Neural cell (in vitro differentiated cells): ENCODE measurements at regions not wholly inside any gene's neighbourhood (a gene's known extent, or its start where the extent isn't known, plus 50 kb on each side); places are given as distances from the start of the nearest gene placed in this dataset.

Experiments
- CTCF ChIP-seq: fragments of 450-650 bp; IDR thresholded peaks from 2 replicates; pipeline ENCODE4 v1.5.1; 2014; ENCODE audit warnings: antibody characterized with exemption, mild to moderate bottlenecking, moderate library complexity; ENCODE audit not compliant: poor library complexity, severe bottlenecking
- EP300 ChIP-seq: fragments of 450-650 bp; conservative IDR thresholded peaks from 2 replicates; pipeline ENCODE4 v1.6.1; 2014; ENCODE audit warnings: antibody characterized with exemption, mild to moderate bottlenecking, moderate library complexity; ENCODE audit not compliant: poor library complexity, severe bottlenecking
- EZH2 ChIP-seq: fragments of 200-600, 300-800 bp; shearing (Covaris generic), sonication (generic); IDR thresholded peaks from 2 replicates; pipeline ENCODE4 v1.6.1; 2014; ENCODE audit warnings: antibody characterized with exemption, low read length, borderline replicate concordance, mild to moderate bottlenecking; ENCODE audit not compliant: insufficient read depth, poor library complexity, severe bottlenecking
- POLR2AphosphoS5 ChIP-seq: IDR thresholded peaks from 2 replicates; pipeline ENCODE4 v1.6.1; 2012
- RAD21 ChIP-seq: fragments of 450-650 bp; conservative IDR thresholded peaks from 2 replicates; pipeline ENCODE4 v1.6.1; 2014; ENCODE audit warnings: antibody characterized with exemption, mild to moderate bottlenecking, moderate library complexity
- SMC3 ChIP-seq: fragments of 450-650 bp; conservative IDR thresholded peaks from 2 replicates; pipeline ENCODE4 v1.6.1; 2014; ENCODE audit warnings: antibody characterized with exemption, mild to moderate bottlenecking, moderate library complexity; ENCODE audit not compliant: poor library complexity
- TAF1 ChIP-seq: IDR thresholded peaks from 2 replicates; pipeline ENCODE4 v1.6.1; 2012; ENCODE audit warnings: low read depth

- TF ChIP-seq CTCF (no peak), TAF1 (no peak), POLR2AphosphoS5 (no peak), SMC3 (no peak), EZH2 (no peak), EP300 (no peak), RAD21 (no peak)
These were observed 455.7 kb upstream of the PFKP start for GRCh38 chr10:2611603-2612002.
